HG03469 (cell line): ENCODE measurements at regions not wholly inside any gene's neighbourhood (a gene's known extent, or its start where the extent isn't known, plus 50 kb on each side); places are given as distances from the start of the nearest gene placed in this dataset.

Source experiments
- ATAC-seq: cut with Tn5 transposase; IDR thresholded peaks from one replicate; pipeline ENCODE4 v1.9.1; 2021; ENCODE audit warnings: mild to moderate bottlenecking, moderate library complexity, moderate number of reproducible peaks; ENCODE audit not compliant: unreplicated experiment

- ATAC-seq: no peak
These were observed 291.3 kb upstream of the PHYHIPL start for GRCh38 chr10:58885146-58885545.

DNA sequence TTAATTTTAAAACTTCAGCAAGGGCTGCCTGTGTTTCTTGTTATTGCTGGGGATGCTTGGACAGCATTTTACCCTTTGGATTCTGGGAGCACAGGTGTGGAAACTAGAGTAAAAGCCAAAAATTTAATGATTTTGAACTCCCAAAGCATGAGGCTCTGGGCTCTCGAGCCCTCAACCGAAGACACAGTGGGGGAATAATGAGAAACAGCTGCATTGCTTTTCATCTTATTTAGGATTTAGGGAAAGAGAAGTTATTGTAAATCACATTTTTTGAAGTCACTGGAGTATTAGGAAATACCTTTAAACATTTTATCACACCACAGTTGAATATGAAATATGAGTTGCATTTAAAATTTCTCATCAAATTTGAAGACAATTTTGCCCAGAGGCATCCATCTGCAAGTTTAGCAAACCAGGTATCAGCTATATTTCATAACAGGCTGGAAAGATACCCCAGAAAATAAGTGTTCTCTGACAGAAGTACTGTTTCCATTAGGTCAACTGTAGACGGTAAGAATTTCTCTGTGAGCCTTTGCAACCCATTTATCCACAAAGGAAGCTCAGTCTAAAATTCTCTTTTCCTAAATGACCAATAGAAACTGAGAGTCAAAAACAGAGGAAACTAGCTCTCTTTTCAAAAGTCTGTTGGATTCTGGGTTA is 290.6 kb upstream of the PHYHIPL start:
- ATAC-seq: no peak

DNA sequence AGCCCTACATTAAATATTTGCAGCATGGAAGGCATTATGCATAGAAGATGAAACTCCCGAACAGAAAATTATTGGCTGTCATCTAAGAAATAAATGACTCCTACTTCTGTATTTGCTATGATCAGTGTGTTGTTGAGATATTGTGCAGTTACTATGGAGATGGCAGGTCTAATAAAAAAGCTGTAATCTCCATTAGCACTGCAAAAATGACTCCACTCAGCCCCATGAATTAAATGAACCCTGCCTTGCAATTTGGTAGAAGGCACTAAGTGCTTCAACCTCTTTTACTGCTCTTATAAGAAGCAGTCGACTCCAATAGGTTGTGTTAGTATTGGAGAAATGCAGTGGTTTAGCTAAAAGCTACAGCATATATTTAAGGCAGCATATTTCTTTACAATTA is 290.0 kb upstream of the PHYHIPL start:
- no peak for ATAC-seq

- ATAC-seq: no peak
These were observed 289.0 kb upstream of the PHYHIPL start for GRCh38 chr10:58887474-58887873.

DNA sequence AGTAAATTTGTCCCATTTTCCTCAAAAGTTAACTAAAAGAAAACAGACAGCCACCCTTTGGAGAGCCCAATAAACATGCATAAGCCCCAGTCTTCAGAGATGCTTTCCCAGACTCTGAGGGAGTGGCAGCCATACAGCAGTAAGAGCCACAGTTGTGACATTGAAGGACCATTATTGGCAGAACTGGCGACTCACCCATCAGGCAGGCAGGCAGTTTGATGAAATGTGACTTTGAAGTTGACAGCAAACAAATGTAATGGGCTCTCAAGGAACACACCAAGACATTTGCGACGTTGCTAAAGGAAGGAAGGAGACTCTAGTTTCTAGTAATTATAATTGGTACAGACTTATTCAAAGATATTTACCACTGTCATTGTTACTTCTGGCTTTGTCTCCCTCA is 287.5 kb upstream of the PHYHIPL start:
- no peak for ATAC-seq

- no peak for ATAC-seq
These were observed 284.4 kb upstream of the PHYHIPL start for GRCh38 chr10:58892031-58892531.

GRCh38 chr10:58894929-58895328 is 281.5 kb upstream of the PHYHIPL start:
- ATAC-seq: no peak

GRCh38 chr10:58896229-58896628 is 280.2 kb upstream of the PHYHIPL start:
- ATAC-seq: no peak

DNA sequence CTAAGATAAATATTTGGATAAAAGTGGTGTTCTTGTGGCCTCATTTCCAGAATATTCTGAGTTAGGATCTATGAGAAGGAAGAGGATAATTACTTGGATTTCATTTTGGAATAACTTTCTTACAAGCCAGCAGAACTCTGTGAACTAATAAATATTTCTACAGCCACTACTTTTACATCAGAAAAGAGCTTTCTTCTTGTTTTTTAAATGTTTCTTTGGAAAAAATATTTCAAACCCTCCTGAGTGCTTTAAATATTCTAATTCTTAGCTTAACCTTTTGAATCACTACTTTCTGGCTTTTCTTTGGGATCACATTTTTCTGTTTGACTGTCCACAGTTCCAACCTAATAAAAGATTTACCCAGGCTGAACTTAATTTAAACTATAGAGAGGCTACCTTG is 279.2 kb upstream of the PHYHIPL start:
- no peak for ATAC-seq

DNA sequence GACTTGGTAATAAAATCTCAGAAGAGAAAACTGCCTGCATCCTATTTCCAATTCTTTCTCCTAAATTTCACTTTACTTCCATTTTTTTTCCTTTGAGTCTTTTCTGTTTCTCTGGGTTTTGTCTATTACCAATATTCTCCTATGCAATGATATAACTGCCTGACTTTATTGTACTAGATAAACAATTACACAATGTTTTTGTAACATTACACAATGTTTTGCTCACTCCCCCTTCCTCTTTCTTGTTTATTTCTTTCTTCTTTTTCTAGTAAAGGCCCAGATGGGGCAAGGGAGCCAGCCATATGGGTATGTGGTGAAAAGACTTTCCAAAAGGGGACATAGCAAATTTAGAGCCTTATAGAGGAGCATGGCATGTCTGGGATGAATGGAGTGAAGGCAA is 278.7 kb upstream of the PHYHIPL start:
- ATAC-seq: no peak

GRCh38 chr10:58898854-58899573 is 277.4 kb upstream of the PHYHIPL start:
- no peak for ATAC-seq

DNA sequence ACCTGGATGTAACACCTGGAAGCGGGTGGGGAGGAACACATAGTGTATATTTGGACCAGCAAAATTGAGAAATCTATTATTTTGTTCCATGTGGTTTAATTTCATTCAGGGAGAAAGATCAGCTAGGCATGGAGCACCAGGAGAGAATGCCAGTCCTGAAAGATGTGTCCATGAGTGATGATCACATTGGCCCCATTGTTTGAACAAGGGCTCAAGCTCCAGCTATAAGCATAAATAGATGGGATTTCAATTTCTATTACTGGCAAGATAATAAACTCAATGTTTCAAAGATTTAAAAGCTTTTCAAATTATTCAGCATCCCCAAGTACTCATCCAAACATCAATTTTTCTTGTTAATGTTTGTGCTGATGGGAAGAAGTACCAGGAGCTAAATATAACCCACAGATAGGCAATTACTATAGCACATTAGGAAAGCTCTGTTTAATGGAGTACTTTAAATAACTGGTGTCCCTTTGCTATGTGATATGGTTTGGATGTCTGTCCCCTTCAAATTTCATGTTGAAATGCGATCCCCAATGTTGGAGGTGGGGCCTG is 275.3 kb upstream of the PHYHIPL start:
- no peak for ATAC-seq

- no peak for ATAC-seq
These were observed 273.4 kb upstream of the PHYHIPL start for GRCh38 chr10:58903071-58903470.

- ATAC-seq: no peak
These were observed 266.6 kb upstream of the PHYHIPL start for GRCh38 chr10:58909881-58910280.

GRCh38 chr10:58913717-58914116 is 262.7 kb upstream of the PHYHIPL start:
- ATAC-seq: no peak

DNA sequence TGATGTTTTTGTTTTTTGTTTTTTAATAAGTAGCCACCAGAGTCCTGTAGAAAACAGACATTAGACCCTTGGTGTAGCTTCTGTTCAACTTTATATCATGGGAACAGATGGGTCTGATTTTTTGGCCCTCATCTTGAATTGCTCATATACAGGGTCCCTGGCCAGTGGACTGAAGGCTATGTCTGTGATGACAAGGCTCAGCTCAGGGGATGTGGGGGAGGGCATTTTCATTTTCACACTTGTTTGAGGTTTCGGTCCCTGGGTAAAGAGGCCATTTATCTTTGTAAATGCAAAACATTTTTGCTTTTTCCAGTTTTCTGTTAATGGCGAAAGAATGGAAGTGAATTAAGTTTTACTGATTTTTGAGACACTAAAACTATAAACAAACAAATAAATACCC is 257.6 kb upstream of the PHYHIPL start:
- no peak for ATAC-seq

DNA sequence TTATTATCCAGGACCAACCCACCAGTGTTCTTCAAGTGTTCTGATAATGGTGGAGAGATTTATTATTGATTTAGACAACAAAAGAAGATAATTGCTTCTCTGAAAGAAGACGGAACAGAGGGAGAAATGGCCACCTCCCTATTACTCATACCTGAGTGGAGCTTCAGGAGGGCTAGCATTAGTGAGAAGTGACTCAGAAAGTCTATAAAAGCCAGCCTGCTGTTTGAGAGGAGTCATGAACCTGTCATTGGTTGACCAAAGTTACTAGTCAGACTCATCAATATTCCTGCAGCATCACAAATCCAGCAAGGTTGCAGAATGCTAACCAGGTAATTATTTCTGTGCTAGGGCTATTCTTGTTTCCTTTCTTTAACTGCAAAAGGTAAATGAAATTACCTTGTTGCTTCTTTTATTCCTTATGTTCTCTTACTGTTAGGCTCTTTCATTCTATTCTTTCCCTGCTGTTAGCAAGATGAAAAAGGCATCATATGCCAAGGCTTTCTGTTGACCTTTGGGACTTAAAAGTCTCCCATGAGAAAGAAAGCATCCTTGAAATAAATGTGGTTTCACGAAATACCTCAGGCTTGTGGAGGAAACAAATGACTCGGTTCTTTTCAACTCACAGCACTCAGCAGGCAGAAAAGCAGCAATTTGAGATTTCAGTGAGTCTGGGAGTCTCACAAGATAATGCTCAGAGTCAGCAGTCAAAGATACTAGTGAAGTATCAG is 256.4 kb upstream of the PHYHIPL start:
- no peak for ATAC-seq

- ATAC-seq: no peak
These were observed 255.8 kb upstream of the PHYHIPL start for GRCh38 chr10:58920655-58921003.

GRCh38 chr10:58921421-58921855 is 255.0 kb upstream of the PHYHIPL start:
- no peak for ATAC-seq

DNA sequence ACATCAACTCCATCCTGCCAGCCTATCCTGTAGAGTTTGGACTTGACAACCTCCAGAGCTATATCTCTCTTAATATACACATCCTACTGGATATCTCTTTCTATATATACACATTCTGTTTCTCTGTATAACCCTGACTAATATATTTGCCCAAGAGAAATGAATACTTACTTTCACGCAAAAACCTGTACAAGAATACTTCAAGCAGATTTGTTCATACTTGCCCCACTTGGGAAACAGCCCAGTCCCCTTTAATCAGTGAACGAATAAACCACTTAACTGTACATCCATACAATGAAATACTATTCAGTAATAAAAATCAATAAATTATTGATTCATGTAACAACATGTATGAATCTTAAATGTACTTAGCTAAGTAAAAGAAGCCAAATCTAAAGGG is 251.1 kb upstream of the PHYHIPL start:
- ATAC-seq: no peak

GRCh38 chr10:58930500-58930899 is 245.9 kb upstream of the PHYHIPL start:
- no peak for ATAC-seq

GRCh38 chr10:58932126-58932525 is 244.3 kb upstream of the PHYHIPL start:
- ATAC-seq: no peak
